COLO668 (cell line): ENCODE measurements at regions not wholly inside any gene's neighbourhood (a gene's known extent, or its start where the extent isn't known, plus 50 kb on each side); places are given as distances from the start of the nearest gene placed in this dataset.
"Not testable (repeated sequence)": the region's sequence is repeated elsewhere in the genome, so short reads cannot be mapped to it uniquely, and the experiment has no call there.

Source experiments
- DNase-seq: peaks from one replicate; lab custom pipeline; 2025; ENCODE audit not compliant: unreplicated experiment; lab: John Stamatoyannopoulos, UW

DNA sequence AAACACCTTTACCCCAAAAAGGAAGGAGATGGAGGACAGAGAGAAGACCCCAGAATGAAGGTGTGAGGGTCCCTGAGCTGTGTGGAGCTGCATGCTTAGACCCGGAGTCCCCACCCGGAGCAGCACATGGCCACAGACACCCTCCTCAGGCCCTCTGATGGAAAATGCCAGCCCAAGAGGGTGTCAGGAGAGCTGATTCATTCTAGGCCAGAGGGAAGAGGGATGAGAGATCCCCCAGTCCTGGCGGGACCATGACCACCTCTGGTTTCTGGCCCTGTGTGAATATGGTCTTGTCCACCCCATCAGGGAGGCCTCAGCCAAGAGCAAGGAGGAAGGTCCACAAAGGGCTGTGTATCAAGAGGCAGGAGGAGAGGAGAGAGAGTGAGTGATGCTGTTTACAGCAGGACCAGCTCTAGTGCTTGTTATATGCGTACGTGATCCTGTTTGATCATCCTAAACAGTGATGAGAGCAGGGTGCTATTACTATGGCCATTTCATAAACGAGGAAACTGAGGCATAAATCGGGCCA is 186.6 kb upstream of the HAAO start:
- DNase-seq = no peak

DNA sequence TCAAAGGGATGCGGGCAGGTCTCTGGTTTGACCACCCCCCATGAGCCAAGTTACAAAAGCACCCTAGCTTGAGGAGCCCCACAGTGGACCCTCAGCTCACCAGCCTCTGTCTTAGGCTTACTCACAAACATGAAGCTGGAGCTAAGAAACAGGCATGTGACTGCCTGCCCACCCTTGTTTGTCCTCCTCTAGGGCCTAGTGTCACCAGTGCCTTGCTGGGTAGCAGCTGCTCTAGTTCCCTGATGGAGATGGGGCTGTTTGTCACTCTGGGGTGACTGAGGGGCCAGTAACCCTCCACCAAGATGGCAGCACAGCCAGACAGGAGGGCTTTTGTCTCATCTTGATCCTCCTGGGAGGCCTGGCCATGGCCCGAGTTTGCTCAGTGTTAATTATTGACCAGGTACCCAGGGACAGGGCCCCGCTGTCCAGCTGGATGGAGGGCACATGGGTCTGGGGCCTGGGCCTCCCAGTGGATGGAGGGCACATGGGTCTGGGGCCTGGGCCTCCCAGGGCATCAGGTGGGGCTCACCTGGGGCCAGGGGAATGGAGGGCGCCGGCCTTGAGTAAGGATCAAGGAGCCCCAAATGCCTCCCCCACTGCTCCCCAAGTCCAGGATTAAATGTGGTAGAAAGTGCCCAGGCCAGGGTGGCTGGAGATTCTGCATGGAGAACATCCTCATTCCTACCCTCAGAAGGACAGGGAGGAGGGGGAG is 185.9 kb upstream of the HAAO start:
- DNase-seq = peak; percentile 36

DNA sequence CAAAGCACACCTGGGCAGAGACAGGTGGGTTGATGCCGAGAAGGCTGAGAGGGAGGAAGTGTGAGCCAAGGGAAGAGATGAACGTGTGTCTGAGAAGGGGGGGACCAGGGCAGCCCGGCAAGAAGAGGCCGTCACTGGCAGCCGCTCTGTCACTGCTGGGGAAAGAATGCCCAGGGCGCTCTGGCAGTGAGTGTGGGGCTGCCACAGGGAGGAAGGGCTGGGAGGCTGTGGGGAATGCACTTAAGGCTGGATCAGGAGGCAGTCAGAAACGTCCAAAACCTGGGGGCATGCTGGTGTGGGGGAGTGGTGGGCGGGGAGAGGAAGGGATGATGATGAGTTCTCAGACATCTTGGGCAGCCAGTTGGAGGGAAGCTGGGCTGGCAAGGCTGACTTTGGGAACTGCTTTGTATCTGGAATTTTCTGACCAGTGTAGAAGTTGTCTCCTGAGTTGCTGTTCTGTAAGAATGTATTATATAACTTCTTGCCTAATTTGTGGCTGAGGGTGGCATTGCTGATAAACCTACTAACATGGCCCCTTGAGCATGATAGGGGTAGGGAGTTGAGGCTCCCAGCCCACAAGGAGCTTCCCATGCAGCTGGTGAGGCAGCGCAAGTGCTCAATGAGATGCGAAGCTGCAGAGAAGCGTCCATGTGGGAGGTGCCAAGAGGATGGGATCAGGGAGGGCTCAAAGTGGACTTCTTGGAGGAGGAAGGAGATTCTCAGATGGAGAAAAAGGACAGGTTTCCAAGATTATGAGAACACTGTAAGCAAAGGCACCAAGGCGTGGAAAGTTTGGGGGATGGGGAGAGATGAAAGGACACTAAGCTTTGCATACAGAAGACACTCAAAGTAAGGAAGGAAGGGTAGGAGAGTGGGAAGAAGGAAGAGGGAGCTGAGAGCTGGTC is 185.1 kb upstream of the HAAO start:
- no peak for DNase-seq

DNA sequence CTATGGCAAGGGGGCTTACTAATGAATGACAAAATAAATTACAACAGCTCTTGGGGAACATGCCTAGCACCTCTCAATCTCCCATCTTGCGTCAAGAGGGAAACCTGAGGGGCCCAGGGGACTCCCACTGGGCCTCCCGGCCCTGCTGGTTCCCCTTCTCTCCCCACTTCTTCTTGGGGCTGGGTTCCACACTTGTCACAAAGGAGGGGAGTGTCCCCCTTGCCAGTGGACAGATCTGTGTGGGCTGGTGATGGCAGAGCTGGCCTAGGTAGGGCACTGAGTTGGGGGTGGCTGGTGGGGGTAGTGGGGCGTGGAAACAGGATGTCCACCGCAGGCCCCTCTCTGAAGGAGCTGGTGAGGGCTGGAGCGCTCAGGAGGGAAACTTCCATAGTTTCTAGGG is 184.0 kb upstream of the HAAO start:
- no peak for DNase-seq

DNA sequence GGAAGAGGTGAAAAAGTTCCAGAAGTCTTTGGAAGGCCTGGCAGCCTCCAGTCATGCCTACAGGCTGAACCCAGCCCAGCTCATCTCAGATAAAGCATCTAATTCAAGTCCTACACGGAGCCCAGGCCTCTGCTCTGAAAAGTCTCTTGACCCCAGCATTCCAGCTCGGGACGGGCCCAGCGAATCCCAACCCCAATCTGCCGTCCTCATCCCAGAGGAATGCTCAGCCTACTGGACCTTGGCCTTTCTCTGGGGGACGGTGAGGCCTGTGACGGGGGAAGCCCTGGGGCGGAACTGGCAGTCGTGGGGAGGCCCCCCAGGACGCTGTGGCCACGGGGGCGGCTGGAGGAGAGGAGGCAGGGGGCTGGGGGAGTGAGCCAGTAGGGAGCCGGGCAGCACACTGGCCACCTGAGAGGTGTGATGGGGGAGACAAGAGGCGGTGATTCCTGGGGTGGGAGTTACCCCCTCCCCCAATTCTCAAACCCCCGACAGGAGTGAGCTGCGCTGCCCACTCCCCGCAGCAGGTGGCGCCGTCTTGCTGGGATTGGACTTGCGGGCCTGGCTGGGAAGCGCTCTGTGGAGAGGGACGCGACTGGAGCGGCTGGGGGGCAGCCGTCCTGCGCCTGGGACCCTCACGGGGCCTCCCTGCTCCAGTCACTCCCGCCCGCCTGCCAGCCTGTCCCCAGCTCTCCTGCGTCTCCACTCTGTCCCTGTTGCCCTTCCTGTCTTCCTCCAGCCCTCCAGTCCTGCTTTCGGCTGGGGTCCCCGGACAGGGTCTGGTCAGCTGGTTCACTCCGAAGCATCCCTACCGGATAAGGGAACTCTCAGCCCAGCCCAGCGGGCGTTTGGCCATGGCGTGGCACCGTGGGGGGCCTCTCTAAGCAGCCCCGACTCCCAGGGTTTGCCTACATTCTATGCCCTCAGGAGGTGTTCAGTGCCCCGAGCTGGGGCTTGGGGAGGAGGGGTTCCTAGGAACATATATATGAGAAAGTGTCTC is 182.6 kb upstream of the HAAO start:
- peak; percentile 43 for DNase-seq

DNA sequence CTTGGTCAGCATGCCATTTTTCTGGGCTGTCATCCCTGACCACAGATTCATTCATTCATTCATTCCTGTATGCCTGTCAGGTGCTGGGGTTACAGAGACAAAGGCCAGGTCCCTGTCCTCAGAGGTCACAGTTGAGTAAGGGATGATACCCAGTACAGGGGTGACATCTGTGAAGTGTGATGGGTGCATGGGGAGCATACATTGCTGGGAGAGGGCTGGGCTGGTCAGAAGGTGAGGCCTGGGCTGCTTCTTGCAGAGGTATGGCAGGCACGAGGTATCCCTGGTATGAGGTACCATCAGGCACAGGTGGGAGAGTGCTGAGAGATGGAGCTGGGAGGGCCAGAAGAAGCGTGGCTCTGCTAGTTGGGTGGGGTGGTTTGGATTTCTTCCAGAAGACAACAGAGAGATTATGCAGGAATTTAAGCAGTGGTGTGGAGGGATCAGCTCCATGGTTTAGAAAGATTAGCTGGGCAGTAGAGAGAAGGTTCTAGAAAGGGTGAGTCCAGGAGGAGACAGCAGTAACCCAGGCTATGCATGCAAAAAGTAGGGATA is 181.9 kb upstream of the HAAO start:
- DNase-seq = no peak

DNA sequence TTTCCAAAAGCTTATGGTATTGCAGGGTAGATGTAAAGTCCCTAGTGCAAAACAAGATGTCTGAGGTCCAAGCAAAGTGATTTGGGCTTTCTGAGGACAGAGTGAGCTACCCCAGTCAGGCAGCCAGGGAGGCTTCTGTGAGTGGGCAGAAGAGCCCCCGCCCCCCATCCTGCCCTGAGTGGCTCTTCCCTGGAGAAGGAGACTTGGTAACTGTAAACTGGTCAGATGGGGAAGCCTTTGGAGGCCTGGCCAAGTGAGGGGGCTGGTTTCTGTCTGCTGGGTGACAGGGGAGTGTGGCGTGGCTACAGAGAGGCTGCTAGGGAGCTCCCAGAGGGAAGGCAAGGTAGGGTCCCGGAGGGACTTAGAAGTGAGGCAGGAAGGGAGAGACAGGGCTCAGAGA is 181.3 kb upstream of the HAAO start:
- no peak for DNase-seq

DNA sequence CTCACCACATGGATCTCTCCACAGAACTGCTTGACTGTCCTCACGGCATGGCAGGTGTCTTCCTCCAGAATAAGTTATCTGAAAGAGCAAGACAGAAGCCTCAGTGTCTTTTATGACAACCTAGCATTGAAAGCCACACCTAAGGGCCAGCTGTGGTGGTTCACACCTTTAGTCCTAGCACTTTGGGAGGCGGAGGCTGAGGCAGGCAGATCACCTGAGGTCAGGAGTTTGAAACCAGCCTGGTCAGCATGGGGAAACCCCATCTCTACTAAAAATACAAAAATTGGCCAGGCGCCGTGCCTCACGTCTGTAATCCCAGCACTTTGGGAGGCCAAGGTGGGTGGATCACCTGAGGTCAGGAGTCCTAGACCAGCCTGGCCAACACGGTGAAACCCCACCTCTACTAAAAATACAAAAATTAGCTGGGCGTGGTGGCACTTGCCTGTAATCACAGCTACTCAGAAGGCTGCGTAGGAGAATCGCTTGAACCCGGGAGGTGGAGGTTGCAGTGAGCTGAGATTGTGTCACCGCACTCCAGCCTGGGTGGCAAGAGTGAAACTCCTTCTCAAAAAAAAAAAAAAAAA is 180.6 kb upstream of the HAAO start:
- DNase-seq = not testable (repeated sequence)

DNA sequence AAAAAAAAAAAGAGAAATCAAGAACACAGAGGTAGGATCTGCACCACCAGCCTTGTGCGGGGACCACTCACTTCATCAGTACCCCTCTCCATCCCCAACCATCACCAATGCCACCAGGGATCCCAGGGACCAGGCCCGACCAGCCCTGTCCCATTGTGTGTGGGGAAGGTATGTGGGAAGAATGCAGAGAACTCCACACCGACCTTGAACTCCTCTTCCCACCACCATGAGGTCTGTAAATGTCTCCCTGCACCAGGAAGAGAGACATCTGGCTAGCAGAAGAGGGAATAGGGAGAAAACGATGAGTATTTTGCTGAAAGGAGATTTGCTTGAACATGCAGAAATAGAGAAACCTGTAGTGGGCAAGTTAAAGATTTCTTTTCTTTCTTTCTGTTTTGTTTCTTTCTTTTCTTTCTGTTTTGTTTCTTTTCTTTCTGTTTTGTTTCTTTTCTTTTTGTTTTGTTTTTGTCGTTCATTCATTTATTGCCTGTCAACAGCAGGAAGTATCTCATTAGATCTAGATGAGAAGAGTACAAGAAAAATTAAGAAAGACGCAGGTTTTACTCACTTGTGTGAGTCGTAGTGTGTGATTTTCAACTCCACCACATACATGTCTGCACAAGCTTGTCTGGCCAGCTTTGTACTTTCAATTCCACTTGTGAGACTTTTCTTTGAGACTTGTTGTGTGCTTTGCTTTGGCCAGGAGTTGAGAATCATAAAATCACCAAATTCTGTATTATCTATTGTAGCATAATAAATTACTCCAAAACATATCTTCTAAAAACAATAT is 179.8 kb upstream of the HAAO start:
- DNase-seq = no peak

DNA sequence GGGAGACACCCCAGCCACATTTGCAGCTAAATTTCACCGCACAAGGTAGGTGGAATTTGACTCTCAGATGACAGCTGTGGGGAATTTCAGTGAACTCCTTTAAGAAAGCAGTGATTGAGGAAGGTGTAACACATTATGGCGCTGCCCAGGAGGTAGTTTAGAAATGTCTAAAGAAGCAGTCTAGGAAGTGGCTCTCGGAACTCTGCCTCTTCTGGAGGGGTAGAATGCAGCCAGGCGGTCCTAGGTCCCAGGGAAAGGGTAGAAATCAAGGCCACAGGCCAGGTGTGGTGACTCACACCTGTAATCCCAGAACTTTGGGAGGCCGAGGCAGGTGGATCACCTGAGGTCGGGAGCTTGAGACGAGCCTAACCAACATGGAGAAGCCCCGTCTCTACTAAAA is 179.0 kb upstream of the HAAO start:
- no peak for DNase-seq

DNA sequence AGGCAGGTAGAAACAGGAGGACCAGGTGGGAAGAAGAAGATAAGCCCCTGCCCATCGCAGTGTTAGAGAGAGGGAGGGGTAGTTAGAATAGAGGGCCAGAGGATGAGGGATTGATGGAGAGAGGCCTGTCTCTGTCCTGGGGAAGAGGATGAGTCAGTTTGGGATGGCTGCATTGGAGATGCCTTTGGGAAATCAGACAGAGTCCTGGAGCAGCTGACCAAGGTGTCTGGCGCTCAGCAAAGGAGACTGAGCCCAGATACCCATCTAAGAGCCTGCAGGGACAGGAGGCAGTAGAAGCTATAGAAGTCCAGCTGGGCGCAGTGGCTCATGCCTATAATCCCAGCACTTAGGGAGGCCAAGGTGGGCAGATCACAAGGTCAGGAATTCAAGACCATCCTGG is 177.8 kb upstream of the HAAO start:
- no peak for DNase-seq

DNA sequence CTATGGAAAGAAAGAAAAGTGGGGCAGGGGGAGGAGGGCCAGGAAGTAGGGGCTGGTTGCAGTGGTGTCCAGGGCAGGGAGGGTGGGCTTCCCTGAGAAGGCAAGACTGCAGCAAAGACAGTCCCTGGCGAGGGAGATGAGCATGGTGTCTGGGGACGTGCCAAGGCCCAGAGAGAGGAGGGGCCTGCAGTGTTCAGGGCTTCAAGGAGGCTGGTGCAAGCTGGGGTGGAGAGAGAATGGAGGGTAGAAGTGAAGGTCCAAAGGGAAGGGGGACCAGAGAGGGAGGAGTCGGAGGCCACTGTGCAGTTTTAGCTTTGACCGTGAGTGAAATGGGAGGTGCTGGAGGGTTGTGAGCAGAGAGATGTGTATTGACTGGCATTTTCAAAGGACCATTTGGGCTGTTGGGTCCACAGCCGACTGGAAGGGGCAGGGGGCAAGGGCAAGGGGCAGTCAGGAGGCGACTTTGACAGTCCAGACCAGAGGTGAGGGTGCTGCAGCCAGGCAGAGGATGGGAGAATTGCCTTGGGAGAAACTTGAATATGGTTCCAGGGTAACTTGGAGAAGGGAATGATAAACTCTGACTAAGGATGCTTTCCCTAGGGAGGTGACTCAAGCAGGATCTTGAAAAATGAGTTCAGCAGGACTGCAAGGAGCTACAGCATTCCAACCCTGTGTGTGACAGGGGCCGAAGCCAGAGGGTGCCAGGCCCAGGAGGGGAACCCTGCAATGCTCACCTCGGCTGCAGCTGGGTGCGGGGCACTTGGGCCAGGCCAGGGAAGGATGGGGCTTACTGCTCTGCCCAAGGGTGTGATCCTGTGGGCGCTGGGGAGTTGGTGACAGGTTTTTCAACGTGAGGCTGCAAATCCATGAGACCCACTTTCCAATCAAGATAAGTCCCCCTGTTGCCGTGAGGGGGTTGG is 177.1 kb upstream of the HAAO start:
- DNase-seq = no peak

DNA sequence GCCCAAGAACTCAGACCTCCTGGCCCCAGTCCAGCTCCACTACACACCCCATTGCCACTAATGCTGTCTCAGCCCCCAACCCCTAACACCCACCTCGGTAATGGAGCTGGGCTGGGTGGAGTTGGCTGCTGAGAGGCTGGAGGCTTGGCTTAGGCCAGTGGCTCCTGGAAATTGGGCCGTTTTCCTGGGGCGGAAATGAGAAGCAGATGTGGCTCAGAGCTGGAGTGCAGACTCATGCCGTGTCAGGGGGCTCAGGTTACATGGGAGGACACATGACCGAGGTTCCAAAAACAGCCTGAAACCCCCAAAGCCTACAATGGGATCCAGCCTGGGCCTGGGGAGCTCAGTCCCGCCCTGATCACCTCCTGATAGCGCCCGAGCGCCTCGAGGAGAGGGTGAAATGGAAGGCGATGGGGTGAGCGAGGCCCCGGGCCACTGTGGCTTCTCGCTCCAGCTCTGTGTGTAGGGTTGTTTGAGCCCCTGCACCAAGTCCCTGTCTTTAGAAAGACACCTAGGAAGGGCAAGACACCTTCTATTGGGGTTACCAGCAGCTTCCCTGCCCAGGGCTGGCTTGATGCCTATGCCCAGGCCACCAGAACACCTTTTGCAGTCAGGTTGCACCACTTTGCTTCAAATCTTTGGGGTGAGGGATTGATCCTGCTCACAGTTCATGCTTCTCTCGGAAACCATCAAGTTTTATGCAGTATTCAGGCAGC is 175.7 kb upstream of the HAAO start:
- DNase-seq = no peak

DNA sequence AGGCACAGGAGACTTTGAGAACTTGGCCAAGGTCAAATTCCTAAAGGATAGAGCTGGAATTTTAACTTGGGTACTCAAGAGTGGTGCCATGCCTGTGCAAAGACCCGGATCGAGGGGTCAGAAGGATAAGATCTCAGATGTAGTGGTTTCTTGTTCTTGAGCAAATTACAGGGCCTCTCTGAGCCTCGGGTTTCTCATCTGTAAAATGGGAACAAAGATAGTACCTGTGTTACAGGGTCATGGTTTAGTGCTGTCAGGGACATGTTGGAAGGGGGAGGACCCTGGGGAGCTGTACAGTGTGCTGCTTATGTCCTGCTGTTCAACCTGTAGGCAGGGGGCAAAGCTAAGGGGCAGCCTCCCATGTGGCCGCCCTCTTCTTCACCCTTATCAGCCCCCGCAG is 173.5 kb upstream of the HAAO start:
- no peak for DNase-seq

DNA sequence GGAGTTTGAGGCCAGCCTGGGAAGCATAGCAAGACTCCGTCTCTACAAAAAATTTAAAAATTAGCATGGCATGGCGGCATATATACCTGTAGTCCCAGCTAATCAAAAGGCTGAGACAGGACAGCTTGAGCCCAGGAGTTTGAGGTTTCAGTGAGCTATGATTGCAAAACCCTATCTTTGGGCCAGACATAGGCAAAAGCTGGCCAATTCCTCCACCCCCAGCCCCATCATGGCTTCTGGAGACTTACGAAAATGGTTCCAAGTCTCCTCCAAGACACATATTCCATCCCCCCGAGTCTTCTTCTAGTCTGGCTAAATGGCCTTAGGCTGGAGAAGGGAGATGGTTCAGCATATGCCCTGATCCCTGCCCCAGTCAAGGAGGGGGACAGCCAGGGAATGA is 172.8 kb upstream of the HAAO start:
- no peak for DNase-seq

DNA sequence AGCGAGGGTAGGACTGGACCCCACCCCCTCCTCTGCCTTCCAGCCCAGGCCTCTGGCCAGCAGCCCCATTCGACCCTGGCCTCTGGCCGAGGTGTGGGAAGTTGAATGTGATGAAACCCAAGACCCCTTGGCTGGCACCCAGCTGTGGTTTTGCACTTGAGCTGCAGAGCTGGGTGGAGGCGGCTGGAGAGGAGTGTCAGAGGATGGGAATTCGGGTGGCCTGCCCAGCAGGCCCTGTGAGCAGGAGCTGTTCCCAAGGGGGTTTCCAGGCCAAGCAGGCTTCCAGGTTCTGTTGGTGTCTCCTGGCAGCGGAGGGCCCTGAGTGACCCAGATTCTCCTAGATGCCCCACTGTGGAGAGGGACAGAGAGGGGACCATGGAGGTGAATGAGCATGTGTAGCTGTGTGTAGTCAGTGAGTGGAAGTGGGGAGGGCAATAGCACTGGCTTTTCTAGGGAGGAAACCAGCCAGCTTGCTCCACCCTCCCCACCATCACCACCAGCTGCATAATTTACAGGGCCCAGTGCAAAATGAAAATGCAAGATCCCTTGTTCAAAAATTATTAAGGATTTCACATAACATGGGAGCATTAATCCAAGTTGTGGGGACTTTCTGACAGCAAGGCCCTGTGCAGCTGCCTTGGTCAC is 172.2 kb upstream of the HAAO start:
- no peak for DNase-seq

DNA sequence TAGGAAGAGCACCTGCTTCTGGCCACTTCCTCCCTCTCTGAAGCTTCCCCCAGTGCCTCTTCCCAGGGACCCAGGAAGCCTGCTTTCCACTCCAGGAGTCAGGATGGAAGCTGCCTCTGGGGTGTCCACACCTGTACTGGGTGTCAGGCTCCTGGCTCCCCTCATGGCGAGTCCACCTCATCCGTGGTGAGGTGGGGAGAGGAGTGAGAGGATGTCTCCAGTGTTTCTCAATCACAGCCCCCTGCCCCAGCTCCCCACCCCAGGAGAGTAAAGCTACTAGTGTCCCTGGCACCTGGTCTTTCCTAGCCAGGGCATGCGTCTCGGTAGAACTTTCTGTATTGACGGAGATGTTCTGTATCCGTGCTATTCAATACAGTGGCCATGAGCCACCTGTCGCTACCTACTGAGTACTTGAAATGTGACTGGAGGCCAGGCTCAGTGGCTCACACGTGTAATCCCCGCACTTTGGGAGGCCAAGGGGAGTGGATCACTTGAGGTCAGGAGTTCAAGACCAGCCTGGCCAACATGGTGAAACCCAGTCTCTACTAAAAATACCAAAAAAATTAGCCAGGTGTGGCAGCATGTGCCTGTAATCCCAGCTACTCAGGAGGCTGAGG is 171.2 kb upstream of the HAAO start:
- no peak for DNase-seq
